ENCODE measurements at regions not wholly inside any gene's neighbourhood (a gene's known extent, or its start where the extent isn't known, plus 50 kb on each side); places are given as distances from the start of the nearest gene placed in this dataset.

DNA sequence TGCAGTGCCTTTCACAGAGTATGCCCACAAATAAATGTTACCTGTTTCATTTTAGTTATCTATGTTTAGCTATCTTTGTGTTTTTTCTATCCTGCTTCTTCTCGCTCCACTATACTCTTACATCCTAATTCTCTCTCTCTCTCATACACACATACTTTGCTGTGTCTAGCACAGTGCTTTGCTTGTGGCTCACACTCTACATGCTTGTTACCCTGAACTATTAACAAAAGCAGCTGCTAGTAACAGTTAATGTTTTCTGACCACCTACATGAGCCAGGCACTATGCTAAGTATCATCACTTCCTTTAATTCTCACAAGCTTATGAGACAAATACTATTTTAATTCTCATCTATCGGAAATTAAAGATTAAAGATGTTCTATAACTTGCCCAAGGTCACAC lies 390.5 kb upstream of the HNRNPA3 start:
- no peaks in the 10 kb centered on the region for H3K27me3 ChIP-seq
- intact Hi-C loops (cut with DNase I; ENCODE audit: low total_unique reads), result no loop called here
- WGBS, 2 donors, result 67 to 96% methylated on average over 2 of the region's 2 CpGs

DNA sequence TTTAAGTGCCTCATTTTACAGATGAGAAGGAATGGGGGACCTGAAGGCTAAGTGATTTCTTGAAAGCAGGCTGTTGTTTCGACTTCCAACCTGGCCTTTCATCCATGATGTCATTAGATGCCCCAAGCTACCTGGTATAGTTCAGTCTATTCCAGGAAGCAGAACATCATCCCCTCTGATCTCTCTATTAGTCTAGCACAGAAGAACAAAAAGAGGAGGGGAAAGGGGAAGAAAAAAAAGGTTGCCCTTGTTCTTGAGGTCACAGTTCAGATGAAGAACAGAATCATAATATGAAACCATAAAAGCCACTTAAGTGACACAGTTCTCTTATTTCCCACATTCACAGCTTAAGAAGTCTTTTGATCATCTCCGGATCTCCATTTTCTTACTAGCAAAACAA lies 386.2 kb upstream of the HNRNPA3 start:
- 77 to 90% methylated on average over 2 of the region's 2 CpGs for WGBS, 2 donors
- DNase-seq, result no peak

More for the DNA sequence above, 390.5 kb upstream of the HNRNPA3 start:
- no peak overlapping the region for H3K27ac ChIP-seq
- H3K4me1 ChIP-seq, result no peaks in the 10 kb centered on the region
- H3K4me3 ChIP-seq, result no peak overlapping the region
- TF ChIP-seq CTCF (IDR thresholded peaks at IDR 0.05), result no peak
- no peak for DNase-seq
- H3K36me3 ChIP-seq (ENCODE audit: low read depth, missing control alignments), result no peaks in the 10 kb centered on the region
- no peaks in the 10 kb centered on the region for H3K9me3 ChIP-seq

GRCh38 chr2:176826984-176827668 lies 385.5 kb upstream of the HNRNPA3 start:
- 55 to 60% methylated on average over 9 of the region's 9 CpGs for WGBS, 2 donors
- Histone ChIP-seq H3K27me3 (no peaks in the 10 kb centered on the region), H3K36me3 (ENCODE audit: low read depth, missing control alignments) (no peaks in the 10 kb centered on the region), H3K4me1 (no peaks in the 10 kb centered on the region), H3K9me3 (no peaks in the 10 kb centered on the region), H3K4me3 (no peak overlapping the region), H3K27ac (no peak overlapping the region)
- no peak for TF ChIP-seq CTCF (IDR thresholded peaks at IDR 0.05)
- TF ChIP-seq POLR2A (IDR thresholded peaks at IDR 0.05), result no peak
- intact Hi-C loops (cut with DNase I; ENCODE audit: low total_unique reads), result no loop called here
- no peak for DNase-seq

More for the DNA sequence above, 386.2 kb upstream of the HNRNPA3 start:
- no peak for TF ChIP-seq POLR2A (IDR thresholded peaks at IDR 0.05)
- no peak for TF ChIP-seq CTCF (IDR thresholded peaks at IDR 0.05)
- H3K4me1 ChIP-seq, result no peaks in the 10 kb centered on the region
- H3K9me3 ChIP-seq, result no peaks in the 10 kb centered on the region
- no peak overlapping the region for H3K27ac ChIP-seq
- intact Hi-C loops (cut with DNase I; ENCODE audit: low total_unique reads), result no loop called here
- H3K27me3 ChIP-seq, result no peaks in the 10 kb centered on the region
- H3K36me3 ChIP-seq (ENCODE audit: low read depth, missing control alignments), result no peaks in the 10 kb centered on the region
- no peak overlapping the region for H3K4me3 ChIP-seq

GRCh38 chr2:176830362-176830761 lies 382.2 kb upstream of the HNRNPA3 start:
- no peak for DNase-seq
- H3K27ac ChIP-seq, result no peak overlapping the region
- no peaks in the 10 kb centered on the region for H3K27me3 ChIP-seq
- WGBS, 2 donors, result 62 to 76% methylated on average over 3 of the region's 3 CpGs
- H3K36me3 ChIP-seq (ENCODE audit: low read depth, missing control alignments), result no peaks in the 10 kb centered on the region
- no peak overlapping the region for H3K4me3 ChIP-seq
- intact Hi-C loops (cut with DNase I; ENCODE audit: low total_unique reads), result no loop called here
- no peaks in the 10 kb centered on the region for H3K4me1 ChIP-seq
- TF ChIP-seq CTCF (IDR thresholded peaks at IDR 0.05) (no peak), POLR2A (IDR thresholded peaks at IDR 0.05) (no peak)
- H3K9me3 ChIP-seq, result no peaks in the 10 kb centered on the region

GRCh38 chr2:176832086-176832485 lies 380.5 kb upstream of the HNRNPA3 start:
- H3K9me3 ChIP-seq, result no peaks in the 10 kb centered on the region
- DNase-seq, result no peak
- 92 to 94% methylated on average over 6 of the region's 6 CpGs for WGBS, 2 donors
- no peak overlapping the region for H3K27ac ChIP-seq
- no peak overlapping the region for H3K4me3 ChIP-seq
- no peaks in the 10 kb centered on the region for H3K4me1 ChIP-seq
- TF ChIP-seq POLR2A (IDR thresholded peaks at IDR 0.05) (no peak), CTCF (IDR thresholded peaks at IDR 0.05) (no peak)
- intact Hi-C loops (cut with DNase I; ENCODE audit: low total_unique reads), result no loop called here
- H3K36me3 ChIP-seq (ENCODE audit: low read depth, missing control alignments), result no peaks in the 10 kb centered on the region
- H3K27me3 ChIP-seq, result no peaks in the 10 kb centered on the region
